NCI-H1417 (cell line): ENCODE measurements at regions not wholly inside any gene's neighbourhood (a gene's known extent, or its start where the extent isn't known, plus 50 kb on each side); places are given as distances from the start of the nearest gene placed in this dataset.

Experiments used
- DNase-seq, 3 experiments: peaks; one replicate each; lab custom pipeline; 2025; lab: John Stamatoyannopoulos, UW

DNA sequence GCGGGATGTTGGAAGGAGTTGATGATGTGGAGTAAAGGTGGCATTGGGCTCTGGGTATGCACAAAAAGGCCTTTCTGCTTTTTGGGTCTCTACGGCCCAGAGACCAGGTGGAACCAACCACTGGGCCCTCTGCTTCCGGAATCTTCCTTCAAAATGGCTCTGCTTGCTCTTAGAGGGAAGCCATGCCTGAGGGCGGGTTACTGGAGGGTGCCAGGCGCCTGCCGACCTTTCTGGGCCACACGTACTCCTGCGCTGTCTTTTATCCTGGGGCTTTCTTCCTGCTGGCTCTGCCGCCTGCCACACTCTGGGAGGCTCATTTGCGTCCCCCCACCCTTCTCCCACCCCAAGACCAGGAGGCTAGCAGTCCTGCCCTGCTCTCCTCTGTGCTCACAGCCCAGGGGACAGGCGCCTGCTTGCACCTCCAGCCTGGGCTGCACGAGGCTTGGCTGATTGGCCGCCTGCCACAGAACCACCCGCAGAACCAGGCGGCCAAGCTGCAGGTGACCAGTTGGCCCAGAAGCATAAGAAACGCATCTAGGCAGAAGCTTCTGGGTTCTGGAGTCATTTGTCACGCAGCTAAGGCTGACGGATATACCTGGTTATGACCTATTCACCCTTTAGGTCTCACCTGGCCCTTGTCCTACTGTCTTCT is 536.9 kb downstream of the TBC1D22A start:
- no peak for DNase-seq

DNA sequence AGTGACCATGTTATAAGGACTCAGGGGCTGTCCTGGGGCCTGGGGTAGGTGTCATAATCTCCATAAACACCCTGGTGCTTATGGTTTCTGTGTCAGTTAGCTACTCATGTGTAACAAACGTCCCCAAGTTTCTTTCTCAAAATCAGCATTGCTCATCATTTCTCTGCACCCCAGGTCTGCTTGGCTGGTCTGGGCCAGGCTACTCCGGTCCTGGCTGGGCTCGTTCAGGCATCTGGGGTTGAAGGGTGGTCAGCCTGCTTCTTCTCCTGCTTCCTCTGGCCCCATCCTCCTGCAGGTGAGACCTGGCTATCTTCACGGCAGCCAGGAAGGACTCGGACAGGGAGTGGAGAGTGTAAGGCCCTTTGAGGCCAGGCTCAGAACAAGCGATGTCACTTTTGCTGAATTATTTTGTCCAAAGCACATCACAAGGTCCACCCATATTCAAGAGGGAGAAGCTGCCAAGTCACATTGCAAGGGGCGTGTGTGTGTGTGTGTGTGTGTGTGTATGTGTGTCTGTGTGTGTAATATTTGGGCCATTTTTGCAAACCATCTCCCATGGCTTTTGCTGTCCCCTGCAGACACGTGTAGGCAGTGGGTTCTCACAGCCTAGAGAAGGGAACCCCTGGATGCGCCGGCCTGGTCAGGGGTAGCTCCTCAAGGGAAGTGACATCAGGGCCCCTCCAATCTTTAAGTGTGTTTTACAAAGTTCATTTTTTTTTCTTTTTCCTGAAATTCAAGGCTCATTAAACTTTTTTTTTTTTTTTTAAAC is 535.8 kb downstream of the TBC1D22A start:
- no peak for DNase-seq

DNA sequence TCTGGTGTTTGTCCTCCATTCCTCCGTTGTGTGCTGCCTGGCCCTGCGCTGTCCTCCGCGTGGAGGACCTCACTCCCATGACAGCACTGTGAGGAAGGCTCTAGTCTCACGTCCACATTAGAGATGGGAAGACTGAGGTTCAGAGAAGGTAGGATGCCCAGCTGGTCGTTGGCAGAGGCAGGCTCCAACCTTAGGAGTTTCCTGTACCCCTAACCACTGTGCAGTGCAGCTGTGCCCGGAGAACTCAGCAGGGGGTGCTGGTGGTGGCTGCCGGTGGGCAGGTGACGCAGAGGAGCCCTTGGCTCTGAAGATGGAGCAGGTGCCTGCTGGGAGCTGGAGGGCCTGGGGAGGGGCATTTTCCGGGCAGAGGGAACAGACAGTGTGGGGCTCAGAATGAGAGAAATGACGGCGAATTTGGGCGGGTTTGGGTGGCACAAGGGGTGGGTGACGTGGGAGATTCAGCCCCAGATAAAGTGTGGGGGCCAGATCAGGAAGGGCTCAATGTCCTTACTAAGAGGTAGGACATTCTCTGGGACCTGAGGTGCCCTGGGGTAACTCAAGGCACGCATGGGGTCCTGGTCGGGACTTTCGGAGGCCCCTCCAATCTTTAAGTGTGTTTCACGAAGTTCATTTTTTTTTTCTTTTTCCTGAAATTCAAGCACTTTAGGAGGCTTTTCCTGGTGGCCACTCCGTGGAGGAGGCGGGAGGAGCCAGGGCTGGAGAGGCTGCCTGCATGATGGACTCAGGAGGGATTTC is 535.0 kb downstream of the TBC1D22A start:
- no peak for DNase-seq

DNA sequence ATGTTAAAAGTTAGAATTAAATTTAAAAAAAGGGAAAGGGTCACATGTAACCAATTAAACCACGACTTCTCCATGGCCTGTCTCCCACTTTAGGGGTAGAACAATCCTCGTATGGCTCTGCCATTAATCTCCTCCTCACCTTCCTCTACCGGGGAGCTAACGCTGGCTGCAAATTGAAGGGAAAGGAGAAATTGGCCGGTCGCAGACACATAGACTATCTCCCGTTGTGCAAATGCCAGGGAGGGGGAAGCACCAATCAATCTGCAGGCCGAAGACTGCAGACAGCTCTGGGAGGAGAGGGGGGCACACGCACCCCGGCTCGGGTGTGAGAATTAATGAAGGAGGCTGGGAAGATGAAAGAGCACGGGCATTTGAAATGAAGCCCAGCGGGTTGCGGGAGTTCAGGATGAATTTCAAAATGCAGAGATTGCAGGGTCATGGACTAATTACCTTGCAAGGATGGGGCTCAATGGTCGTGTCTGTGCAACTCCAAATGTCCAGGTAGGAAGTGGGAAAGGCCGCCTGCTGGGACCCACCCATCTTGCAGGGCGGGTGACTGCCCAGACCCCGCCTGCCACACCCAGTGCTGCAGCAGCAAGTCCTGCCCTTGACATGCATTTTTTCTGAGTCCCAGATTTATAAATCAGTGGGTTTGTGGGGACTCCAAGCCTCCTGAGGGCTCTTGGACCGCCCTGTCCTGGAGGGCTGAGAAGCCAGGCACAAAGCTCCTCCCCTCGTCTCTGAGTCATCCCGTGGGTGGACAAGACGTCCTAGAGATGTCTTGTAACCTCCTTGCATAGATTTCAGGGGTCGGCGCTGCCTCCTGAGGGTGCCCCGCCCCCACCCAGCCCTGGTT is 534.2 kb downstream of the TBC1D22A start:
- DNase-seq = no peak

DNA sequence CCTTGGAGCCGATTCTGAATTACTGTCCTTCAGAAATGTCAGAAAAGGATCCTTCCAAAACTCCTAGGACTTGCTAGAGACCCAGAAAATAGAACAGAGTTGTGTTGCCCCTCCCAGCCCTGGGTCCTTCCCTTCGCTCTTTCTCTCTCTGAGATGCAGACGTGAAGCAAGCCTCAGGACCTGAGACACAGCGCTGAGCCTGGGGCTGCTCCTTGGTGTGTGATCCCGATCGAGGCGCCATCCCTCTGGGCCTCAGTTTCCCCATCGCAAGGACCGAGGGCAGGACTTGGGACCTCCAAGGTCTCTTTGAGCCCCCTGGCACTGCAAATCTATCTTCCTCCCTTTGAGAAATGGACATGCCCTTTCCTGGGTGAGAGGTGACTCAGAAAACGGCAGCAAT is 533.5 kb downstream of the TBC1D22A start:
- no peak for DNase-seq

DNA sequence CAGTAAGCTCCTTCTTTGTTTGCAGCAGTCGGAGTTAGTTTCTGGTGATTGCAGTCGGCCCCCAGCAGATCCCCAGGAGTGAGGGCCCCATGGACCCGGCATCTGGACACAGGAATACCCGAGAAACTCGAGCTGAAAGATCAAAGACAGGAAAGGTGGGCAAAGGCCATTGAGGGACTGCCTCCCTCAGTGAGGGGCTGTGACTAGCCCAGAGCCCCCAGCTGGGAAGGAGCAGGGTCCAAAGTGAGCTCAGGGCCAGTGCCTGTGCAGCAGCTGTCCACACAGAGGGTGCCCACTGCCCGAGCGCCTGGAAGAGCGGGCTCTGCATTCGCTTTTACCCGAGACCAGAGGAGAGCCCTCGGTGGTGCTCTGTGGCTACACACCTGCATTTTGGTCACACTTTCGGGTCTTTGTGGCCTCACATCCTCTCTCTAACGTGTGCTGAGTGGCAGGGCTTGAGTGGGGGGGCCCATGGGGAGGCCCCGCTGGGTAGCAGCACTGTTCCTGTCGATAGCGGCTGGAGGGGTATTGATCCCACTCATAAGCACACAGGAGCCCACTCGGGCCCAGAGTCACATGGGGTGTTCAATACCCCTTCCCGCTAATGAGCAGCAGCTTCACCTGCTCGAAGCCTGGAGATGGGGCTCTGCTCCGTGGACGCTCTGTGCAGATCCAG is 532.9 kb downstream of the TBC1D22A start:
- DNase-seq = no peak

DNA sequence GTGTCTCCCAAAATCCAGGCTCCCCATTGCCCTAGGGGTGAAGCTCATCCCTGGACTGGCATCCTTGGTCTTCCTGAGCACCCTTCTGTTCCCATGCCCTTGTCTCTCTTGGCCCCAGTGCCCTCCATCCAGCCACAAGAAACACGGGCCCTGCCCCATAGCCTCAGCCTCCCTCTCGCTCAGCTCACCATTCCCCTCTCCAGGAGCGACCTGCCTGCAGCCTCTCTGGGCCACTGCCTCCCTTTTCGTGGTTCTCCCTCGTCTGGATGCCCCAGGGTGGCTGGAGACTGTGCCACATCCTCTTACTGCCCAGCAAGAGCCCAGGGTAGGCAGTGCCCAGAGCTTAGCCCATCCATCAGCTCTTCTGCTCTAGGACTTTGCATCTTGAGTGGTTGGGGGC is 532.1 kb downstream of the TBC1D22A start:
- DNase-seq = no peak

DNA sequence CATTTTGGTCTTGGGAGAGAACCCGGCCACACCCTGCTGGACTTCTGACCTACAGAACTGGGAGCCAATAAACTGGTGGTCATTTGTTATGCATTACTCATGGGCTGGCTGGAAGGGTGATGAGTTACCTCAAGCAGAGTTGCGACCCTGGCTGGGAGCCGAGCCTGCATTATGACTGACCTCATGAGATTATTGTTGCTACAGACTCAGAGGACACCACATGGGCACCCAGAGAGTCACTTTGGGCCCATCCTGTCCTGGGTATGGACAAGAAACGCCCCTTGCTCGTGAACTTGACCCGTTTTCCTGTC is 531.7 kb downstream of the TBC1D22A start:
- DNase-seq = no peak

DNA sequence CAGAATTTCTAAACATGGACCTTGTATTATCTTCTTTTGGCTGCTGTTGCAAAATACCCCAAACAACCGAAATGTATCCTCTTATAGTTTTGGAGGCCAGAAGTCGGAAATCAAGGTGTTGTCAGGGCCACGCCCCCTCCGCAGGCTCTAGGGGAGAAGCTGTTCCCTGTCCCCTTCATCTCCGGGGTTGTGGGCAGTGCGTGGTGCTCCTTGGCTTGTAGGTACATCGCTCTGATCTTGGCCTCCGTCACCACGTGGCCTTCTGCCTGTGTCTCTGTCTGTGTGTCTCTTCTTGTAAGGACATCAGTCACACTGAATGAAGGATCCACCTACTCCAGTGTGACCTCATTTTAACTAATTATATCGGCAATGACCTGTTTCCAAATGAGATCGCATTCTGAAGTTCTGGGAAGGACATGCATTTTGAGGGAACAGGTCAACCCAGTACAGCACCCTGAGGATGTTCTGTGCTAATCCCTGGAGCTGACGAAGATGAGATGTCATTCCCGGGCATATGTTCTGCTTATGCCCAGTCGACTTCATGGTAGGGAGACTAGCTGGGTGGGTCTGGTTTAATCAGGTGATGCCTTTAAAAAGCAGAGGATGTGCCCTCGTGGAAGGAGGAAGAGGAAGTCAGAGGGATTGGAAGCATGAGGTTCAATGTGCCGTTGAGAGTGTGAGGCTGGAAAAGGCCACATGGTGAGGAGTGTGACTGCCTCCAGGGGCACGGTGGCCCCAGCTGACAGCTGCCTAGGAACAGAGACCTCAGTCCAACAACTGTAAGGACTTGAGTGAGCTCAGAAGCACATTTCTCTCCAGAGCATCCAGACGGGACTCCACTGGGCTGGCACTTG is 531.1 kb downstream of the TBC1D22A start:
- DNase-seq = no peak

DNA sequence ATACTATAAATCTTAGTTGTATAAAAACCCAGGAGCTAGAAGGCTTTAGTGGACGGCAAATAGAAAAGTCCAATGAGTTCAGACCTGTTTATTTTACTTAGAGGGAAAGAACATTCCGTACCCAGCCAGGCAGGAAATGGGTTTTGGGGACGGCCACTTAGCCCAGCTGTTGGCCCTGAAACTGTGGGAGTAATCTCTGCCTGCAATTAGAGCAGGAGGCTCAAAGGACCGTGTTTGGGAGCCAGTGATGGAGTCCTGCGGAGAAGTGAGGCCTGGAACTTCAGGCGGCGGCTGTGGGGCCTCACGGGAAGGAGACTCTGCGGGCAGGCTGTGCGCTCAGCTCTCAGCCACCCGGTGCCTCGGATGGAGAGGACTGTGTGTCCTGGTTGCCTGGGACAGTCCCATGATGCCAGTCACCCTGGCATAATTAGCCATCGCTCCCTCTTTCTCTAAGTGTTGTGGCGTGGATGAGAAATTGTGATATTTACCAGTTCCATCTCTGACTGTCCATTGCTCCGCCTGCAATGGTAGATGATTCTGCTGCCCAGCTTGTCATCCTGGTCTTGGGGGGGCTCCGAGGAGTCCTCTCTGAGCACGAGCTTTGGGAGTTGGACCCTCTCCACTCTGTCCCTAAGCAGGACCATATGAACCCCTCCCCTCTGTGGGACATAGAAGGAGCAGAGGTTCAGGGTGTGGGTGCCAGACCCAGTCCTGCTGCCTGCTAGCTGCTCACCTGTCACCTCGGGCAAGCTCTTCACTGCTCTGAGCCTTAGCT is 530.3 kb downstream of the TBC1D22A start:
- no peak for DNase-seq

DNA sequence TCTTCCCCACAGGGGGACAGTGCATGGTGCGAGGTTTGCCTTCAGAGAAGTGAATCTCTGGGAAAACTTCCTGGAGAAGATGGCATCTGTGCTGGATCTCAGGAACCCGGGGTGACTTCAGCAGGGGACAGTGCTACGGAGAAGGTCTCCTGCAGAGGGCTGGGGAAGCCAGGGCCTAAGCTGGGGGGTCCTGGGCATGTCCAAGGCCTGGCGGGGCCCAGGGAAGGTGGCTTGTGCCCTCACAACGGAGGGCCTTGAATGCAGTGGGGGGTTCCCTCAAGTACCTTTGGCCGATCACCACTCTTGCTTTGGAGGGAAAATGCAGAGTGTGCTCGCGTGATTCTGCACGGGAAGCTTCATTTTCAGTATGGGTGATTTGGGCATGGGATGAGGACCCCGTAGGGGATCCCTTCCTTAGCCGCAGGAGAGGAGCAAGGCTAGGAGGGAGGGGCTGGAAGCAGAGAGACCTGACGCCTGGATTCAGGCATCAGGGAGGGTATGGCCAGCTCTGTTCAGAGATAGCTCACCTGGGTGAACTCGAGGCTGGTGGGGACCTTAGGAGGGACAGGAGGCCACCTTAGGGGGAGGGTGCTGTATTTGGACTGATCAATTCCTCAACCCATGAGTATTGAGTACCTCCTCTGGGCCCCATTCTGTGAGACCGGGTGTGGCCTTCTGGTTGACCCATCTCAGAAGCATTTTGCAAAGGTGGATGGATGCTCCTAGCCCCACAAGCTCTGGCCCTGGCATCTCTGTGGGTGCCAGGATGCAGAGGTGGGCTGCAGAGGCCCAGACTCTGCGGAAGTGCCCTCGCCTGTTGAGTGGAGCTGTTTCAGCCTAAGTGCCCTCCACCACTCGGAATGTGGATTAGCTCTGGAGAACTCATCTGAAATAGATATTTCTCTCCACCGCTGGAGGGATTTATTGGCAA is 529.4 kb downstream of the TBC1D22A start:
- DNase-seq = no peak

DNA sequence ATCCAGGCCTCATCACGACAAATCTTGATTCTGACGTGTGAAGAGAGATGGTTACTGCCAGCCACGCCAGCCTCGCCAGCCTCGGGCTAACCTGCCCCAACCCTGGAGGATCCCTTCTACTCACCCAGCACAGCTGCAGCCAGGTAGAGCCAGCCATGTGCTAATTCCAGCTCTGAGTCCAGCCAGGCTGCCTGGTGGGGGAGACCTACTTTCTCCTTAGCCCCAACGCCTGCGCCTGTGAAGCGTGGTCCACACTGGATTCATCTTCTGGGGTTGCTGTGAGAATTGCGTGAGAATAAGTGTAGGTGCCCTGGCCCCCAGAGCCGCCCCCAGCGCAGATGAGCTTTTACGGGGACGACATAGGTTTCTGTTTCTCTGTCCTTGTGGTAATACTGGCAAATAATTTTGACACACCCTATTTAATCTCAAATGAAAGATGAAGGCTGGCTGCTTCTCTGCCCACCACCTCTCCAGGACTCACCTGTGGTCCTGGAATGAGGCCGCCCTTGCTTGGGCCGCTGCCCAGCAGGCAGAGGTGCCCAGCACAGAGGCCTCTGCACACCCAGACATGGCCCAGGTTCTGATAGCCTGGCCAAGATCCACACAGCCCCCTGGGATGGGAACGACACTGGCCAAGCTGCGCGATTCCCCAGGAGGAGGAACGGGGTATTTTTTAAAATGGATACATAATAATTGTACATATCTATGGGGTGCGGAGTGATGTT is 528.4 kb downstream of the TBC1D22A start:
- DNase-seq = no peak

DNA sequence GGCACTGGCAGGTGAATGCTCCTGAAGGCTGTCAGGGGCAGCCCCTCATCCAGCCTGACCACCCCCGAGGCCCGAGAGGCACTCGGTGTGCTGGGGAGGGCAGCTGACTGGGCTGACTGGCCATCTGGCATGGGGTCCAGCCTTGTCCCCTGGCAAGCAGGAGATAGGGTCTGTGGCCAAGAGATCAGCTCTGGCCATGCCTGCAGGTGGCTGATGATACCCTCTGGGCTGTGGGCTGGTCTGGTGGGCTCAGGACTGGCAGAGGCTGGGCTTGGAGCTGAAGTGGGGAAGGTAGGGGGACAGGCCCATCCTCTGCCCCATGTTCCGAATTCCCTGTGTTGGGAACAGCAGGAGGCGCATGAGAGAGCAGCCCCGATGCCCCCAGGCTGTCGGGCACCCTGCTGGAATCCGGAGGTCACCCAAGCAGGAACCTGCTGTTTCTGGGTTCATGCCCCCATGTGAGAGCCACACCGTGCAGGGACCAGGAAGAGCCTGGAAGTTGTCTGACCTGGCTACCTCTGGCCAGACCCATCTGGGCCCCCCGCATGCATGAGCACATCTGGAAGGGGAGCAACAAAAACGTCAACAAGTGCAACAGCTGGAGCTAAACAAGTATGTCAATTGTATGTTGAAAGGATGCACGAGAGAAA is 527.0 kb downstream of the TBC1D22A start:
- no peak for DNase-seq

DNA sequence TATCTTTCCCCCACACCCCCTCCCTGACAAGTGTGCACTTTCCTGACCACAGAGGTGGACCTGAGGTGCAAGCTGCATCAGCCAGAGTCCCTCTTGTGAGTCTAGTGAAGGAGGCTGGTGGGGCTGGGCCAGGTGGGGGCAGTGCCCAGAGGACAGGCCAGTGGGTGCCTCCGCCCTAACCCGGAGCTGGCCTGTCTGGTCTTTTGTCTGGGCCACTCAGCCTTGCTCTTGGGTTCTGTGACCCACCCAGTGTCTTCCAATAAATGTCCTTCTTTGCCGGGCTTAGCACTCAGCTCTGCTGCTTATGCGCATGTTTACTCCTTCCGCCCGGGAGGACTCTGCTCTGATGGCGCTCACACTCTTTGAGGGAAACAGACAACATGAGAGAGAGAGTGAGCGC is 526.2 kb downstream of the TBC1D22A start:
- DNase-seq = no peak

DNA sequence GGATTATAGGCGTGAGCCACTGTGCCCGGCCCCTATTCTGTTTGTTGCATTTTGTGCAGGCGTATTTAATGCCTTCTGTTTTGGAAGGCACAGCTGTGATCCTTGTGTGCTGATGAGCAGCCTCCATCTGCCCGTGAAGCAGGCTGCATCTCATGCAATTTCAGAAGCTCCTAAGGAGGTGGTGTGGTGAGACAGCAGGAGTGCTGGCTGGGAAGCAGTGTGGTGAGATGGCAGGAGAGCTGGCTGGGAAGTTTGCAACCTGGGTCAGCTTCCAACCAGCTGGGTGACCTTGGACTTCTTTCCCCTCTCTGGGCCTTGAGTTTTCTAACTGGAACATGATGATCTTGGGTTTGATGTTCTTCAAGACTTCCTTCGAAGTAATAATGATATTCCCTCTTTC is 525.1 kb downstream of the TBC1D22A start:
- no peak for DNase-seq

DNA sequence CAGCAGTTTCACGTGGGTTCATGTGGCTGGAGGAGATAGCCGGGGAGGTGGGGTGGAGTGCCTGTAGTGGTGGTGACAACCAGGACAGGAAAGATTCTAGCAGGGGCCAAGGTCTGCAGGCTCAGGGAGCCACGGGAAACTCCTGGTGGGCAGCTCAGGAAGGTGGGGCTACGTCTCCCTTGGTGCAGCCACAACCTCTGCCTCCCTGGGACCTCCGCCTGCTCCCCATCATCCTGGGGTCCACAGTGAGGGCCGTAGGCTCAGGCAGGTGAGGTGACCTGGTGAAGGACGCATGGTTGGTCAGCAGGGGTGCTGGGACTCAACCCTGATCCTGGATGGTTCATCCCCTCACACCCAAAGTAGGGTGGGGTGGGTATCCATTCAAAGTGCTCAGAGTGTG is 524.1 kb downstream of the TBC1D22A start:
- no peak for DNase-seq

DNA sequence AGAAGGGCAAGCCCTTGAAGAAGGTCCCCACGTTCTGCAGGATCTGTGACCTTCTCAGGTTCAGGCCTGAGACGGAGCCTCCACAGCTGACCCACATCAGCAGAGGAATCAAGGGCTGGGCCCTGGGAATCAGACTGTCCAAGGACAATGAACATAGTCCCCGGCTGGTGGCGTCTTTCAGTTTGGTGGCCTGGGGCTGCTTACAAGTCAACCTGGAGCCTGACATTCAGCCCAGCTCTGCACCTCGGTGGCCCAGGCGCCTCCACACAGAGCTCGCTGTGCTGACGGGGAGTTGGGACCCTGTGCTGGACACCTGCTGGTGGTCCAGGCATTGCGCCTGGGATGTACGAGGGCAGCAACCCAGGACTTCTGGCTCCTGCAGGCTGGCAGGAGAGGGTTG is 523.5 kb downstream of the TBC1D22A start:
- no peak for DNase-seq

DNA sequence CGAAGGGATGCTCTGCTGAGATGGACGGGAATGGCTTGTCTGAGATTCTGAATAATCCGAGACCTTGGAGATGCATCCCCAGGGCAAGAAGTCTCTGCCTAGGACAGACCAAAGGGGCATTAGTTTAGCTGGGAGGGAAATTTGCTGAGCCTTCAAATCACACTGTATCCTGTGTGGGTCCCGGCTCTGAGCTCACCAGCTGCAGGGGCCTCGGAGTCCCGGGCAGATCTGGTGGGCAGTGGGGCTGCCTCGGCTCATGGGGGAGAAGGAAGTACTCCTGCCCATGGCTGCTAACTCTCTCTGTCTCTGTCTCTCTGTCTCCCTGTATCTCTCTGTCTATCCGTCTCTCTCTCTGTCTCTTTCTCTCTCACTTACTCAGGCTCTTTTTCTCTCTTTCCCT is 522.4 kb downstream of the TBC1D22A start:
- no peak for DNase-seq
